ENCODE measurements at regions not wholly inside any gene's neighbourhood (a gene's known extent, or its start where the extent isn't known, plus 50 kb on each side); places are given as distances from the start of the nearest gene placed in this dataset.
"Not testable (repeated sequence)": the region's sequence is repeated elsewhere in the genome, so short reads cannot be mapped to it uniquely, and the experiment has no call there.

DNA sequence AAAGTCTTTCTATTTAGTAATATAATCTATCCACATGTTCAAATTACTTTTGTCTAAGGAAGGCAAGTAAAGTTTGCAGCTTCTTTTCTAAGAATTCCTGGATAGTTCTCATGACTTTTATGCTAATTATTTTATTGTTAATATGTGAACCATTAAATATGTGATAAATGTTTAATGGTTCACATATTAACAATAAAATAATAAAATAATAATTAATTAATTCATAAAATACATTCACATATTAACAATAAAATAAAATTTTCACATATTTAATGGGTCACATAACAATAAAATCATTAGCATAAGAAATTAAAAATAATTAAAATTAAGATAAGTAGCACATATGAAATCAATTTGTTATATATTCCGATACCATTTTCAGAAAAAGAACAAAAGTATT is 1352.4 kb downstream of the ARAP2 start:
- no peak for DNase-seq

DNA sequence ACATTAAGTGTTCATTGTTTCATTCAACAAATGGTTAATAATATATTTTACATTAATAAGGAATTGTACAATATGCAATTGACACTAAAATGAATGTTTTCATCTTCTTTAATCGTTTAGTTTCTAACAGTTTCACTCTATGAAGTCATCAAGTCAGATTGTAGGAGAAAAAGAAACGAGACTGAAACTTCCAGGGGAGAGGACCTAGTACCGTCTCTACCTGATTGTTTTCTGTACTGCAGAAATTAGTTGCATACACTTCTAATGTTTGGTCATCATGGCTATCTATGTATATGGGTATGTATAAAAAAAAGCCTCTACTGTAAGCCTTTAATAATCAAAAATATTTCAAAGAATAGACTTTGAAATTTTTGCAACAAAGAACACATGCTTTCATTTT is 1350.9 kb downstream of the ARAP2 start:
- no peak for DNase-seq

DNA sequence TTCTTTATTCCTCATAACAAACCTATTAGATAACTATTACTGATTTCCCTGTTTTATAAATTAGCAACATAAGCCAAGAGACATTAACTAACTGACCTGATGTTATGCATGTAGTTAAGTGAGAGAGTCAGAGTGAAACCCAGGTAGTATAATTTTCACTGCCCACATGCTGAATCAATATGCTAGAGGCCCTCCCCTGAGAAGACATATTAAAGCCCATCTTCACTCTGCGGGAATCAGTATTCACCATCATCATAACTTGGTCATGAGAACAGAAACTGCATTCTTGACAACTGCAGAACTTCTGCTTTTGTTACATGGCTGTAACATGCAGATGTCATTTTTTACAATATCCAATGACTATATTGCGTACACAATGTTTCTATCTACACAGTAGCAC is 1324.3 kb downstream of the ARAP2 start:
- no peak for DNase-seq

DNA sequence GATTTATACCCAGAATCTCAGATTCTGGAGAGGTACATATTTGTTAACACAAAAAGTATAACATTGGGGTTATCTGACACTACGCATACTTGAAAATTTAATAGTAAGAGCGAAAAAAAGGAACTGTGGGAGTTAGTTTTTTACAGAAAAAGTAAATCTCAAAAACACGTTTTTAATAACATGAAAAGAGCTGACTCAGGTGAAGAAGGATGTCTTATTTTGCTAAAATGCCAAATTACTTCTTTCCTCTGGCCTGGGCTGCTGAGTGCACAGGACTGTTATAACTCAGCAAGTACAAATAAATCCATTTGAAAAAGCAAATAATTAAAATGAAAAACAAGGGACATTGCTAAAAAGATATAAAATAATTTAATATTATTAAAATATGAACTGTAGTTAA is 1322.9 kb downstream of the ARAP2 start:
- DNase-seq, result no peak

DNA sequence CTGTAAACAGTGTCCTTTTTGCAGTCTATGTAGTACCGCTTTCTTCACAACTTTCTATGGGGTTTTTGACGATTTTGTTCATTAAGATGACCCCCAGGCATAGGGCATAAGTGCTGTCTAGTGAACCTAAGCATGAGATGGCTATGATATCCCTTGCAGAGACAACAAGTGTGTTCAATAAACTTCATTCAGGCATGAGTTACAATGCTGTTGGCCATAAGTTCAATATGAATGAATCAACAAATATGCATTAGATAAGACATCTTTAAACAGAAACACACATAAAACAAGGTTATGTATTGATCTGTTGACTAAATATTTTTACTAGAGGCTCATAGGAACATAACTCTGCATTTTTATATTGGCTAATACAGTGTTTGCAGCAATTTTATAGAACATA is 1322.0 kb downstream of the ARAP2 start:
- DNase-seq, result no peak

DNA sequence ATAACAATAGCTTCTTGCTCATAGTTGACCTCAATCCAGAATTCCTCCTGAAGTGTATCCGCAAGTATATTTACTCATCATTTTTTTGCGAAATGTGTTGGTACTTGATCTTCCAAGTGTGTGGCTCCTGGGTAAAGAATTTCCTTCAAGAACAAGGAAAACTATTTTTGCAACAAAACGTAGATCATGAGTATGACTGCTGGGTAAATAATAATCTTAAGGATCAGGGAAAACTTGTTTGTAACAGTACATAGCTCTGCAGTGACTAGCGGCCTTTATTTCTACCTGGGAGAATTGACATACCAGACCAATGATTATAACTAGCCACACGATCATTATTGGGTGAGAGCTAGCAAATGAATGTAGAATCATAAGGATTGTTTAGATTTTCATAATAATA is 1311.7 kb downstream of the ARAP2 start:
- no peak for DNase-seq

DNA sequence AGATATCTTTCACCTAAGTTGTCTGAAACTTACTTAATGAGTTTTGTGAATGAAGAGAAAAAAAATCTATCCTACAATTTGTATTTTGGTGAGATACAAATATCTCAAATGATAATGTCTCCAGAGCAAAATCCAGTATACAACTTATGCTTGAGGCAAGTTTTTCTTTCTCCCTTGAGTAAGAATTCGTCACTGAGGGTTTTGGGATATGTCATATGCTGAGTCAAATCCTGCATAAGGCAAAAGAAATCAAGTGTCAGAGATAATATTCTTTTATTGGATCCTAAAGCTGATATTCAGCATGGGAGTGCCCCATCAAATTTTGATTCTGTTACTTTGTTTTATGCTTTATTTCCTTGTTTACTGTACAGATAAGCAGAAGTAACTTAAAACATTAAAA is 1308.6 kb downstream of the ARAP2 start:
- no peak for DNase-seq

DNA sequence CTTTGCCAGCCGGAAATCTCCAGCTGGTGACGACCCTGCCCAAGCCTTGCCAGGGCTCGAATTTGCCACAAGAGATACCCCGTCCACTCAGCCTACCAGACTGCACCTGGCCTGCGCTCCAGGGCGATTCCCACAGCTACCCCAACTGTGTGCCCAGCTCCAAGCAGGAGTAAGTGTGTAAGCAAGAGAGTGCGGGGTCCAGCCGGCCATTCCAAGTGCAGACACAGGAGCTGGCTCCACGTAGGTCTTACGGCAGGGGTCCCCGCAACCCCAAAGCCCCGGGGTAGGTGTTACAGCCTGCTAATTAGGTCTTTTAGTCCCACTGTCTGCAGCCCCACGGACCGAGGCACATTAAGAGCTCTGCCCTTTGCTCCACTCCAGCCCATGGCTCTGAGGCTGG is 1305.2 kb downstream of the ARAP2 start:
- DNase-seq, result peak in 1 of 58 donors; percentile 2

DNA sequence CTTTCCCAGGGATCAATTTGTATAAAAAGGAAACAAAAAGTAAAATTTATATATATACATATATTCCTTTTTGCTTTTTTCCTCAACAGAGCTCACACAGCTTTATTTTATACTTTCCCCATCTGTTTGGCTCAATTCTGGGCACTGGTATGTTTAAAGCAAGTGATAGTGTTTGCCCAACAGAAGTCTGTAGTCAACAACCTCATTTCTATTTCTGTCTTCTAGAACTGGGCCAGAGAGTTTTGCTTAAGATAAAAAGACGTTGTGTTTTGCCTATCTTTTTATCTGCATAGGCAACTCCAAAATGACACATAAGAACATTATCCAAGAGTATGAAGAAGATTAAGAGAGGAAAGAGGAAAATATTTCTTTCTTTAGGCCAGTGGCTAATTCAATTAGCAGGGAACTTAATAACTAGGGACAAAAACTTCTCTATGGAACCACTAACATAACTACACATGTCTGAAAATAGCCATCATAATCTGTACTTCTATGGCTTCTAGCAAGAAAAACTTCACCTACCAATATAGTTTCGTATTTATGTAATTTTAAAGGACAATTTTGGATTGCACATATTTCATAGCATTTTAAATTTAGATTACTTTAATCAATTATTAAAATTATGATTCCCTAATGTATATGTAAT is 1300.5 kb downstream of the ARAP2 start:
- DNase-seq, result no peak

DNA sequence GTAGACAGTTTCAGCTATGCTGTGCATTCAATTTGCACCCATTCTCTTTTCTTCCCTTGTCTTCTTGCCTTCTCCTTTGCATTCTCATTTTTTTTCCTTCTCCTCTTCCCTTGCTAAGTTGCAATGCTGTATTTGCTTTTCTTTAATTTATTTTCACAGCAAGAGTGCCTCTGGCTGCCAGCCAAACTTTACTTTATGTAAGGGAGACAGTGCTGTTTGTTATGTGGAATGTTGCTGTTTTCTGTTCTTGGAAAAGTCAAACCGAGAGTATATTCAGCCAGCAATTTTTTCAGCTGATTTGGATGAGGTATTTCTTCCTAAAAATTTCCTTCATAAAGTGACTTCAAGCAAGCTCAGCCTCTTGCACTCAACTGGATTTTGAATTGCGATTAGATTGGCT is 1293.4 kb downstream of the ARAP2 start:
- peak in 2 of 58 donors; percentile 2 to 4 for DNase-seq

DNA sequence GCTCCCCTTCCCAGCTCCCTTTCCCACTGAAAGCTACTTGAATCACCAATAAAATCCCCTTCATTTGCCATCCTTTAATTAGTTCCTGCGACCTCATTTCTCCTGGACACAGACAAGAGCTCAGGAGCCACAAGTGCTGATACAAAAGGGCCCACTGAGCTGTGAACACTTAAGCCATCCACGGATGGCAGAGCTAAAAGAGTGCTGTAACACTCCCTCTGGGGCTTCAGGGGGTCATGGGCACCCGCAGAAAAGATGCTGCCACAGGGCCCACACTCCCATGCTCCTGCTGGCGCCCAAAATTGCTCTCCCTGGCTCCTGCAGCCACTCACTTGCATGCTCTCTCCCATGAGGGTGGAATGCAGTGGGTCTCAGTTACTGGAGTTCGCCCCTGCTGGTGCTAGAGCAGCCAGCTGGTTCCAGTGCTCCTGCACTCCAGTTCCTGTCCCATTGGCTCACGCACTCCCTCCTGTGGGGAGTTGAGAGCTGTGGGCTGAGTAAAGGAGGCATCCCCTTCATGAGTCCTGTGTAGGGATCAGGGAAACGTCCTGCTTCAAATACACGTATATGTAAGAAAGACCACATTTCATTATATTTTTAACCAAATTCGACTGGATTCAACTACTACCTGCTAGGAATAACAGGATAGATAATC is 1291.0 kb downstream of the ARAP2 start:
- DNase-seq, result no peak

DNA sequence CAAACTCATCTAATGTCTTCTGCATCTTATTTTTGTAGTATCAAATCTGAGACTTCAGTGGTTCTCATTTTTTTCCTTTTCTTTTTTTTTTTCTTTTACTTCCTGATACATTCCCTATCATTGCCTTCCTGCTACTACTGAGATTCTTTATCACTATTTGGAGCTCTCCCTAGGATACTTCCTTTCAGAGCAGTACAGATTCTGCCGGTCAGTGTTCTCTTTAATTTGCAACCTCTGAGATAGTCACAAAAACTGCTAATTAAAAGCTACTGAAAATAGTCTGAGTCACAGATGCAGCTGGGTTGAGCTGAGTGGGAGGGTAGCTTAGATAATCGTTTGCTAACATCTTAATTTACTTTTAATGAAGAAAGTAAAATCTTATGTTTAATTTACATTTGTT is 1279.7 kb downstream of the ARAP2 start:
- no peak for DNase-seq

DNA sequence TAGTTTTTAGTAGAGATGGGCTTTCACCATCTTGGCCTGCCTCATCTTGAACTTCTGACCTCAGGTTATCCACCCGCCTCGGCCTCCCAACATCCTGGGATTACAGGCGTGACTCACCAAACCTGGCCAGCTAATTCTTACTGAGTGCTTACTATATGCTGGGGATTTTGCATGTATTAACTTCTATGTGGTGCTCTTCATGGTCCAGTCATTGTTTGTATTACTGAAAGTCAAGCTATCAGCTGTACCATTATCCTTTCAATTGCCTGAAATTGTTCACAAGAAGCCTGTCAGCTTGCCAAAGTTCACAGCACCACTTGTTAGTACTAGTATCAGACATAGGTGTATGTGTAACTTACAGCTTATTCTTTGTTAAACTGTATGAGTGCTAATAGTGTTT is 1272.1 kb downstream of the ARAP2 start:
- DNase-seq, result no peak

DNA sequence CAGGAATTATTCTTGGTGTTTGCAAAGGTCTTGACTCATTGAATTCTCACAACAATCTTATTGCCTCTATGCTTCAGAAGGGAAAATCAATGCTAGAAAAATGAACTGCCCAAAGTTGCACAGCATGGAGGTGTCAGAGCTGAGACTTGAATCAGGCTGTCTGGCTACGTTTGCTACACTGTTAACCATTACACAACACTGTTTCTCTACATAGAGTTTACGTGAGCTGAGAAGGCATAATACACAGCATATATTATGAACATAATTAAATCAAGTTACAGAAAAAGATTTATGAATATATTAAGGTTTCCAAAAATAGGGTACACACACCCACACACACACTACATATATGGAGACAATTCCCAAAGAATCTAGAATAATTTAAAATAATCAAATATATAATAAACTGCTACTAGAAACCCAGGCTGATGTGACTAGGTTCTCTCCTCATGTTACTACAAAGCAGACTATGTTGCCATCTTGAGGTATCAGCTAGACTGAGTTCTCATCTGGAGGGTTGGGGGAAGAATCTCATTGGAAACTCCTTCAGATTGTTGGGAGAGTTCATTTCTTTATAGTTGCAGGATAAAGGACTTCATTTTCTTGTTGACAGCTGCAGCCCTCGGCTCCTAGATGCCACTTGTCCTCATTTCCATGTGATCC is 1270.5 kb downstream of the ARAP2 start:
- DNase-seq, result no peak

DNA sequence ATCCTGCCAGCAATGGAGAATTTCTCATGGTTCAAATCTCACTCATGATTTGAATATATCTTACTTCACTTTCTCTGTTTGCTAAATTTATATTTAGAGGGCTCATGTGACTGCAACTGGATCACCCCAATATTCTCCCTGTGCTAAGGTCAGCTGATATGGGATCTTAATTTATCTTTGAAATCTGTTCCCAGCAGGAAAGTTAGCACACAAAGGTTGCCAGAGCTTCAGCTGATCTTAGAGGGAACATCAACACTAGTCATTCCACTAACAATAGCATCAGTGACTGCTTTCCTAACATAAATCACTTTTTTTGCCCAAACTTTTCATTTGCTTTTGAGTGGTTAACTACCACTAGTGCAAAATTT is 1270.0 kb downstream of the ARAP2 start:
- no peak for DNase-seq

DNA sequence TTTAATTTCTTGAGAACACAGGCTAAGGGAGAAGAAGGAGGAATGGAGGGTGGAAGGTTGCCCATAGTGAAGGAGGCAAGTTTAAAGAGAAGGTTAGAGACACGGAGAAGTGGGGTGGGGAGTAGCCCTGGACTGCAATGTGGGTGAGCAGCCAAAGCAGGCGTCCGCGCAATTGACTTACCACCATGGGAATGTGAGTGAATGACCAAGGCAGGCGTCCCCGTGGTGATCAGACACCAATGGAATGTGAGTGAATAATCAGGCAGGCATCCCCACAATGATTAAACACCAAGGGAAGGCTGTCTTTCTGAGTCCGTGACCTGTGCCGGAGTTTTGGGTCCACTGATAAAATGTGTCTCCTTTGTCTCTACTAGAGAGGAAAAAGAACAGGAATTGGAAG is 1223.1 kb downstream of the ARAP2 start:
- not testable (repeated sequence) for DNase-seq

DNA sequence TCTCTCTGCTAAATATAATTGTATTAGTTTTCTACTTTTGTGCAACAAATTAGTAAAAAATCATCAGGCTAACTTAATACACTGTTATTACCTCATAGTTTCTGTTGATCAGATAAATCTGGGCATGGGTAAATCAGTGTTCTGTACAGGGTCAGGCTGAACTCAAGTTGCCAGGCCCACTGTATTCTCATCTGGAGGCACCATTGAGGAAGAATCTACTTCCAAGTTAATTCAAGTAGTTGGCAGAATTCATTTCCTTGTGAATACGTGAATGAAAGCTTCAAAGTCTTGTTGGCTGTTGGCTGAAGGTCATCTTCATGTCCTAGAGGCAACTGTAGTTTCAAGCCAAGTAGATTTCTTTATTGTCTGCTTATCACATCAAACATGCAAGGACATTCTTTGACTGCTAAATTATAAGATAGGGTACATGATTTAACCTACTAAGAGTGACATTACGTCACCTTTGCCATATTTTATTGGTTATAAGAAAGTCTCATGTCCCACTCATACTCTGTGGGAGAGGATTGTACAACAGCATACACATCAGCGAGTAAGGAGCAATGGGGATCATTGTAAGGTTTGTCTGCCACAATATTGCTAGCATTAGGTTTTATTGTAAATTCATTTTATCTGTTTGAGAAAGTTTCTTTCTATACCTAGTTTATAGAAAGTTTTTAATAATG is 1219.0 kb downstream of the ARAP2 start:
- no peak for DNase-seq

DNA sequence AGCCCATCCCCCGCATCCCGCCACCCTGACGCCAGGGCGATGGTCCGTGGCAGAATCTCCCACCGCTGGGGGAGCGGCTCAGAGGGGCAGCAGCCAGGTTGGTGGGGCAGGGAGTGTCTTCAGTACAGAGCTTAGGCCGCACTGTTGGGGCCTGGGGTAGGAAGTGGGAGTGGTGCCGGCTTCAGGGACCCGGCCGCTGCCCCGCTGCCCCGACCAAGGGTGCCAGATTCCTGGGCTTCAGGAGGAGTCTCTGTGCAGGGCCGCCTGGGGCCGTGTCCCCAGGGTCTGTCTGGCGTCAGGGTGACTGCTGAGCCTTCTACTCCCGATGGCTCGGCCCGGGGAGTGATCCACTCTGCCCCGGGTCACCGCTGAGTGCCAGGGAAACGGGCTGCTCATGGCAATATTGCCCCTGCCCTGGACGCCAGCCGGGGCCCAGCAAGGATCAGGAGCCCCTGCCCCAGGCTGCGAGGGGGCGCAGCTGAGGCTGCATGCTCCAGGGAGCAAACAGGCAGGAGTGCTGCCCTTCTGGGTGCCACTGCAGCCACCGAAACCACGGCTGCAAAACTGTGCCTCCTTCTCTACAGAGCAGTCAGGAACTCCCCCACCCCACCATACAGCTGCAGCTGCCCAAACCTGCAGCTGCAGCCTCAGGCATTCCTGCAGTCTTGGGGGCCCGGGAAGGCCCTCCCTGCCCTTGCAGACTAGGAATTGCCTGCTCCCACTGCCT is 1206.1 kb downstream of the ARAP2 start:
- DNase-seq, result no peak

DNA sequence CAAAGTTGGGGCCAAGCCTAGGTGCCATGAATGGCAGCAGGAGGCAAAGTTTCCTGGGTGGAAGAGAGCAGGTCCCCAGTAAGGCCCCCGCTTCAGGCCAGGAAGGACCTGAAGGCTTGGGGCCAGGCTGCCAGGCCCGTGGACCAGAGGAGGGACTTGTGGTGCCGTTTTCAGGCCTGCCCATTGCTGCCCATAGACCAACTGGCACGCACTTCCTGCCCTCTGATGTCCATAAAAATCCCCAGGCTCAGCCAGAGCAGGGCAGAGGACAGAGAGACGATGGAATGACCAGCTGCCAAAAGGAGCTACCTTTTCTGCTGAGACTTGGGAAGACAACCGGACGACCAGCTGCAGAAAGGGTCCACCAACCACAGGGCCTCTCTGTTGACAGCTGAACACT is 1205.5 kb downstream of the ARAP2 start:
- no peak for DNase-seq

DNA sequence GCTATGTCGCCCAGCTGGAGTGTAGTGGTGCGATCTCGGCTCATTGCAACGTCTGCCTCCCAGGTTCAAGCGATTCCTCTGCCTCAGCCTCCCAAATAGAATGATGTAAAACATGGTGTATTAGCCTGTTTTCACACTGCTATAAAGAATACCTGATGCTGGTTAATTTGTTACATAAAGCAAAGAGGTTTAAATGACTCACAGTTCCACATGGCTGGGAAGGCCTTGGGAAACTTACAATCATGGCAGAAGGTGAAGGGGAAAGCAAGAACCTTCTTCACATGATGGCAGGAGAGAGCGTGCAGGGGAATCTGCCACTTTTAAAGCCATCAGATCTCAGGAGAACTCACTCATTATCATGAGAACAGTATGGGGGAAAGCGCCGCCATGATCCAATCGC is 1191.8 kb downstream of the ARAP2 start:
- DNase-seq, result no peak

DNA sequence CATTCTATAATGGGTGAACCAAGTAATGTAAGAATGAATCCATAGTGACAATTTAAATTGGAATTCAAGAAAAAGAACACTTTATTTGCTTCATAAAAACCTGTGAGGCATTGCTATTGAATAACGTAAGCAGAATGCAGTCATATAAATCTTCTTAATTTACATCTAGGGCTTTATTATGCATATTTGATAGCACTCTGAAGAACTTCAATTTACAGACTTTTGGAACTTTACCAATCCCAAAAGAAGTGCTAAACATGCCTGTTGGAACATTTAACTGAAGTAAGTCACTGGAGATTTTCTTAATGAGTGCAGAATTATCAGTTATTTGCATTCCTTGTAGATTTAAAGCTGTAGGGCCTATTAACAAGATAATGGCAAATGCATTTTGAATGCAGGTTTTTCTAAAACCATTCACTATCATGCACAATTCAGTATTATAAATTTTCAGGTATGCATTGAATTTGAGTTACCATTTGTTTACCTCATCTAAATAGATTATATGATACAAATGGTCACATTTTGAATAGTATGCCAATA is 1181.2 kb downstream of the ARAP2 start:
- no peak for DNase-seq

DNA sequence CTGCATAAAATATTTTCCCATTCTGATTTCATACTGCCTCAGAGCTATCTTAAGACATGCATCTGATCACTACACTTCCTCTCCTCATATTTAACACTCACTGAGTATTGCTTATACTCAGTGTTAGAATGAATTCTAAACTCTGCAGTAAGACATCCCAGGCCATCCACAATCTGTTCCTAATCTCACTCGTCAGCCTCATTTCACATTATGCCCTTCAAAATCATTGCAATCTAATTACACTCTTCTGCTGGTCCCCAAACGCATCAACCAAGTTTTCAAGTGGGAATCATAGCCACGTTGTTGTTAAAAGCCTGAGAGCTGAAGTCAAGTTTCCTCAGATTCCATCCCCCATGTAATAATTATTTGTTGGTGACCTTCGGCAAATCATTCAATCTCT is 1177.9 kb downstream of the ARAP2 start:
- DNase-seq, result no peak
